GM23338 (cell line): ENCODE measurements at regions not wholly inside any gene's neighbourhood (a gene's known extent, or its start where the extent isn't known, plus 50 kb on each side); places are given as distances from the start of the nearest gene placed in this dataset.

Source experiments
- ATAC-seq: fragments of 200-7000 bp; cut with Tn5 transposase; 3 replicates; pipeline ENCODE4 v1.9.1; 2020
- DNase-seq: peaks from one replicate; pipeline ENCODE4 v3.0.0-alpha.2; 2015; ENCODE audit warnings: low spot score
- H2AFZ ChIP-seq: fragments of 200-600 bp; sonication (generic); 2 replicates; pipeline ENCODE4 v1.8.0; 2016; ENCODE audit warnings: antibody characterized with exemption, mild to moderate bottlenecking, moderate library complexity
- H3F3A ChIP-seq: fragments of 200-600 bp; sonication (generic); replicated peaks from 2 replicates; pipeline ENCODE4 v1.8.0; 2017; ENCODE audit warnings: antibody characterized with exemption, mixed run types, low read depth
- H3K27ac ChIP-seq: fragments of 200-600 bp; sonication (generic); 2 replicates; pipeline ENCODE4 v1.6.1; 2016; ENCODE audit warnings: low read depth
- H3K27me3 ChIP-seq: fragments of 200-600 bp; sonication (generic); 2 replicates; pipeline ENCODE4 v1.8.0; 2016; ENCODE audit warnings: mild to moderate bottlenecking, mixed run types, moderate library complexity; ENCODE audit not compliant: insufficient read depth
- H3K36me3 ChIP-seq: fragments of 200-600 bp; sonication (generic); 2 replicates; pipeline ENCODE4 v1.8.0; 2016; ENCODE audit warnings: mild to moderate bottlenecking; ENCODE audit not compliant: insufficient read depth
- H3K4me1 ChIP-seq: fragments of 200-600 bp; sonication (generic); 2 replicates; pipeline ENCODE4 v1.8.0; 2016; ENCODE audit warnings: mild to moderate bottlenecking, moderate library complexity; ENCODE audit not compliant: insufficient read depth
- H3K4me2 ChIP-seq: fragments of 200-600 bp; sonication (generic); 2 replicates; pipeline ENCODE4 v1.7.1; 2017; ENCODE audit warnings: mixed run types
- H3K4me3 ChIP-seq: fragments of 200-600 bp; sonication (generic); 2 replicates; pipeline ENCODE4 v1.6.1; 2016; ENCODE audit warnings: mixed run types
- H3K79me2 ChIP-seq: fragments of 200-600 bp; sonication (generic); replicated peaks from 2 replicates; pipeline ENCODE4 v1.8.0; 2017; ENCODE audit warnings: mild to moderate bottlenecking; ENCODE audit not compliant: insufficient read depth
- H3K9me2 ChIP-seq: fragments of 200-600 bp; sonication (generic); 2 replicates; pipeline ENCODE4 v1.8.0; 2017; ENCODE audit not compliant: insufficient read depth
- H4K20me1 ChIP-seq: fragments of 200-600 bp; sonication (generic); replicated peaks from 2 replicates; pipeline ENCODE4 v1.8.0; 2017; ENCODE audit warnings: mild to moderate bottlenecking; ENCODE audit not compliant: insufficient read depth
- H3K27ac Mint-ChIP-seq: 2 replicates; pipeline ENCODE4 v1.8.0; 2020; ENCODE audit warnings: inconsistent platforms, mild to moderate bottlenecking, moderate library complexity, mixed read lengths
- H3K27me3 Mint-ChIP-seq: 3 replicates; pipeline ENCODE4 v1.8.0; 2022; ENCODE audit warnings: low read depth, mild to moderate bottlenecking, moderate library complexity, mixed read lengths, inconsistent platforms; ENCODE audit not compliant: insufficient read depth, poor library complexity
- H3K36me3 Mint-ChIP-seq: 3 replicates; pipeline ENCODE4 v1.8.0; 2021; ENCODE audit warnings: low read depth, mild to moderate bottlenecking, inconsistent platforms, moderate library complexity, mixed read lengths
- H3K4me1 Mint-ChIP-seq: 3 replicates; pipeline ENCODE4 v1.8.0; 2020; ENCODE audit warnings: mild to moderate bottlenecking, inconsistent platforms, mixed read lengths
- H3K4me3 Mint-ChIP-seq: 3 replicates; pipeline ENCODE4 v1.8.0; 2021; ENCODE audit warnings: moderate library complexity, mild to moderate bottlenecking, inconsistent platforms, mixed read lengths
- H3K9me3 Mint-ChIP-seq: 3 replicates; pipeline ENCODE4 v1.8.0; 2020; ENCODE audit warnings: moderate library complexity, mild to moderate bottlenecking, inconsistent platforms, mixed read lengths
- POLR2AphosphoS5 ChIP-seq: IDR thresholded peaks from 2 replicates; pipeline ENCODE4 v1.6.1; 2016; ENCODE audit warnings: antibody characterized with exemption, low read depth
- ZNF114 ChIP-seq: fragments of 250-450 bp; sonication (Bioruptor Pico); IDR thresholded peaks from 2 replicates; pipeline ENCODE4 v1.5.0; 2020; ENCODE audit warnings: mild to moderate bottlenecking, moderate library complexity
- ZNF331 ChIP-seq: fragments of 250-450 bp; sonication (Bioruptor Pico); IDR thresholded peaks from 2 replicates; pipeline ENCODE4 v1.5.0; 2020; ENCODE audit warnings: low read depth, mild to moderate bottlenecking, moderate library complexity
- TF ChIP-seq, protein P1 (sequence below): IDR thresholded peaks from one replicate; pipeline ENCODE4 v1.6.1; 2018; ENCODE audit warnings: antibody characterized with exemption; ENCODE audit not compliant: unreplicated experiment
- TF ChIP-seq, protein P2 (sequence below): IDR thresholded peaks from 2 replicates; pipeline ENCODE4 v1.6.1; 2016; ENCODE audit warnings: antibody characterized with exemption

DNA sequence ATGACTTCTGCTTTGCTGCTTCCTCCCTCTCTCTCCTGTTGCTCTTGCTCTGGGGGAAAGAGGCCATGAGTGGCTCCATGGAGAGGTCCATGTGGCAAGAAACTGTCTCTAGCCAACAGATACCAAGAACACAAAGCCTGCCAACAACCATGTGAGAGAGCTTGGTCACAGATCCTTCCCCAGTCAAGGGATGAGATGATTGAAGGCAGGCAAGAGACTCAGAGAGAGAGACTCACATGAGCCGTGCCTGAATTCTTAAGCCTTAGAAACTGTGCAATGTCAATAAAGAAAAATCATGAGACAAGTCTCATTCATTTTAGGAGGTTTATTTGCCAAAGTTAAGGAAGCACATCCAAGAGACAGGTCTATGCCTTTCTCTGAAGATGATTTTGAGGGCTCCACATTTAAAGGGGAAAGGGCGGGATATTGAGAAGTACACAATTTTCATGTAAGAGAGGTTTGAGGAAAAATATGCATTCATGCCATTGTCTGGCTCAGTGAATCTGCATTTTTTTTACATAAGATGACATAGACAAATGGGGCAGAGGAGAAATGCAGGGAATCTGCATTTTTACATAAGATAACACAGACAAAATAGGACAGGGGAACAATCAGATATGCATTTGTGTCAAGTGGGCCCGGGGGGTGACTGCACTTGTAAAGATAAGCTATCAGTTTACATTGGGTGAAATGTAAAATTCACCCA, 59.5 kb upstream of the SUCLG2 start (continued):
- TF ChIP-seq, protein P1, sequence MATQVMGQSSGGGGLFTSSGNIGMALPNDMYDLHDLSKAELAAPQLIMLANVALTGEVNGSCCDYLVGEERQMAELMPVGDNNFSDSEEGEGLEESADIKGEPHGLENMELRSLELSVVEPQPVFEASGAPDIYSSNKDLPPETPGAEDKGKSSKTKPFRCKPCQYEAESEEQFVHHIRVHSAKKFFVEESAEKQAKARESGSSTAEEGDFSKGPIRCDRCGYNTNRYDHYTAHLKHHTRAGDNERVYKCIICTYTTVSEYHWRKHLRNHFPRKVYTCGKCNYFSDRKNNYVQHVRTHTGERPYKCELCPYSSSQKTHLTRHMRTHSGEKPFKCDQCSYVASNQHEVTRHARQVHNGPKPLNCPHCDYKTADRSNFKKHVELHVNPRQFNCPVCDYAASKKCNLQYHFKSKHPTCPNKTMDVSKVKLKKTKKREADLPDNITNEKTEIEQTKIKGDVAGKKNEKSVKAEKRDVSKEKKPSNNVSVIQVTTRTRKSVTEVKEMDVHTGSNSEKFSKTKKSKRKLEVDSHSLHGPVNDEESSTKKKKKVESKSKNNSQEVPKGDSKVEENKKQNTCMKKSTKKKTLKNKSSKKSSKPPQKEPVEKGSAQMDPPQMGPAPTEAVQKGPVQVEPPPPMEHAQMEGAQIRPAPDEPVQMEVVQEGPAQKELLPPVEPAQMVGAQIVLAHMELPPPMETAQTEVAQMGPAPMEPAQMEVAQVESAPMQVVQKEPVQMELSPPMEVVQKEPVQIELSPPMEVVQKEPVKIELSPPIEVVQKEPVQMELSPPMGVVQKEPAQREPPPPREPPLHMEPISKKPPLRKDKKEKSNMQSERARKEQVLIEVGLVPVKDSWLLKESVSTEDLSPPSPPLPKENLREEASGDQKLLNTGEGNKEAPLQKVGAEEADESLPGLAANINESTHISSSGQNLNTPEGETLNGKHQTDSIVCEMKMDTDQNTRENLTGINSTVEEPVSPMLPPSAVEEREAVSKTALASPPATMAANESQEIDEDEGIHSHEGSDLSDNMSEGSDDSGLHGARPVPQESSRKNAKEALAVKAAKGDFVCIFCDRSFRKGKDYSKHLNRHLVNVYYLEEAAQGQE: no peak
- TF ChIP-seq, protein P2, sequence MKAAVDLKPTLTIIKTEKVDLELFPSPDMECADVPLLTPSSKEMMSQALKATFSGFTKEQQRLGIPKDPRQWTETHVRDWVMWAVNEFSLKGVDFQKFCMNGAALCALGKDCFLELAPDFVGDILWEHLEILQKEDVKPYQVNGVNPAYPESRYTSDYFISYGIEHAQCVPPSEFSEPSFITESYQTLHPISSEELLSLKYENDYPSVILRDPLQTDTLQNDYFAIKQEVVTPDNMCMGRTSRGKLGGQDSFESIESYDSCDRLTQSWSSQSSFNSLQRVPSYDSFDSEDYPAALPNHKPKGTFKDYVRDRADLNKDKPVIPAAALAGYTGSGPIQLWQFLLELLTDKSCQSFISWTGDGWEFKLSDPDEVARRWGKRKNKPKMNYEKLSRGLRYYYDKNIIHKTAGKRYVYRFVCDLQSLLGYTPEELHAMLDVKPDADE: no peak

DNA sequence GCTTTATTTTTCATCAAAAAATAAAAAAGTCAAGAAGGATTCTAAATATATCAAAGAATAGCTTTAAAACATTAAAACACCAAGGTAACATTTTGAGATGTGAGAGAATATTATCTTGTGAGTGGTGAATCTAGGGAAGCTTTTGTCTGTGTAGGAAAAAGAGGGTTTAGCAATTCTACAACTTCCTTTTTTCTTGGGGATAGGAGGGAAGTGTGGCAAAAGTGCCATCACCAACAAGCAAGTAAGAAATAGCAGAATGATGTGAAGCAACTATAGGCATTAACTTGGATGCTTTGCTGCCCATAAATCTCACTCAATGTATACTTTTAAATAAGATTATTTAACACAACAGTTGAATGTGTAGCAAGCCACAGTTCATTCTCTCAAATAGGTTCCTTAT, 57.8 kb upstream of the SUCLG2 start:
- Mint-ChIP-seq H3K4me3 (no peak overlapping the region), H3K9me3 (no peaks in the 10 kb centered on the region), H3K27me3 (no peaks in the 10 kb centered on the region), H3K27ac (no peak overlapping the region), H3K4me1 (peaks cover 20% of the 10 kb centered on the region), H3K36me3 (no peaks in the 10 kb centered on the region)
- Histone ChIP-seq H3K27me3 (no peaks in the 10 kb centered on the region), H3K4me3 (no peak overlapping the region), H3K36me3 (no peaks in the 10 kb centered on the region), H3K27ac (no peak overlapping the region), H3K9me2 (0 out of 2 replicates have a peak, but pooled peaks cover 3% of the 10 kb centered on the region), H3F3A (no peaks in the 10 kb centered on the region), H3K4me2 (no peak overlapping the region), H4K20me1 (no peaks in the 10 kb centered on the region), H2AFZ (no peak overlapping the region), H3K79me2 (no peaks in the 10 kb centered on the region), H3K4me1 (peaks cover 10% of the 10 kb centered on the region)
- TF ChIP-seq ZNF114 (CRISPR knock-in tag) (no peak), ZNF331 (CRISPR knock-in tag) (no peak), POLR2AphosphoS5 (no peak)
- TF ChIP-seq, protein P1: no peak
- ATAC-seq: no peak
- DNase-seq: no peak
